GM18498 (cell line): ENCODE measurements at regions not wholly inside any gene's neighbourhood (a gene's known extent, or its start where the extent isn't known, plus 50 kb on each side); places are given as distances from the start of the nearest gene placed in this dataset.
A peak's percentile ranks its signal among the peaks of the same experiment; 100 is the strongest.

Experiments used
- ATAC-seq: cut with Tn5 transposase; IDR thresholded peaks from one replicate; pipeline ENCODE4 v1.9.1; 2021; ENCODE audit warnings: mild to moderate bottlenecking, moderate library complexity; ENCODE audit not compliant: unreplicated experiment

- ATAC-seq, result no peak
These were observed 116.1 kb downstream of the UCHL5 start for GRCh38 chr1:192943108-192943507.

DNA sequence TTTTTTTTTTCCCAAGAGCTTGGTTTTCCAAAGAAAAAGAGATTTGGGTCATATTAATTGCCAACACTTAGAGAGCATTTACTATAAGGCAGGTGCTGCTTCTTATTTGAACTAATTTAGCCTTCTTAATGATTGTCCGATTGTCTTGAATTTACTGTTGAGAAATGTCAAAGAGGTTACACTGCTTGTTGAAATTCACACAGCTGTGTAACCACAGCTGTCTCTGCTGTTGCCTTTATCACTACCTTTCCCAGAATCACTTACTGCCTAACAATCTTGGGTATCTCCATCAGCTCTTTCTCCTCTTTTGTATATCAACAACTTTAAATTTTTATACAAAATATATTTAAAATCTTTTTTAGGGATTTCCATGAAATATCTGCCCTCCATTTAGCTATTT, 115.6 kb downstream of the UCHL5 start:
- no peak for ATAC-seq

DNA sequence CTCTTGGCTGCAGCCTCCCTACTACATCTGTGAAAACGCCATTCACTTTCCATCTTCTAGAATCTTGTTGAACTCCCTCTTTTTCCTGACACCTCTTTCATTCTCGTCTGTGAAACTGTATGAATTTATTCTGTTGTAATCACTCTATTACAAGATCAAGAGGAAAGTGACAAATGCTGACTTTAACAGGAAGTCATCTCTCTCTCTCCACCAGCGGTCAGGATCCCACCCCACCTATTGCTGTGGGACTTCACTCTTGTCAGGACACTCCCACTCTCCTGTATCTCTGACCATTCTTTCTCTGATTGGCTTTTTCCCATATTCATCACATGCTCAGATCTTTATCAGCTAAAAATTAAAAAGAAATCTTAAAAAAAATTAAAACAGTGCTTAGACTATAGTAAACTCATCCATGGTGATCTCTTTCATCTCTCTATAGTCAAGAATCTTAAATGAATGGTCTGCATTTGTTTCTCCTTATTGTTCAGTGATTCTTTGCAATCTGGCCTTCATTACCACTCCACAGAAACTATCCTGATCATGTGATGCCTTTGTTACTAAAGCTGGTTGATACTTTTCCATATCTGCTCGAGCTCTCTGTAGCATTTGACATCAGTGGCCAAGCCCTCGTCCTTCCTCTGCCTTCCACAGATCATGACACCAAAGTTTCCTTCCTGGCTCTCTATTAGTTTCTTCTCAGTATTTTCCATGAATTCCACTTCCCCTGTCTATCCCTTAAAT, 113.6 kb downstream of the UCHL5 start:
- no peak for ATAC-seq

GRCh38 chr1:192949783-192950182, 109.4 kb downstream of the UCHL5 start:
- no peak for ATAC-seq

- no peak for ATAC-seq
These were observed 108.2 kb downstream of the UCHL5 start for GRCh38 chr1:192950926-192951325.

DNA sequence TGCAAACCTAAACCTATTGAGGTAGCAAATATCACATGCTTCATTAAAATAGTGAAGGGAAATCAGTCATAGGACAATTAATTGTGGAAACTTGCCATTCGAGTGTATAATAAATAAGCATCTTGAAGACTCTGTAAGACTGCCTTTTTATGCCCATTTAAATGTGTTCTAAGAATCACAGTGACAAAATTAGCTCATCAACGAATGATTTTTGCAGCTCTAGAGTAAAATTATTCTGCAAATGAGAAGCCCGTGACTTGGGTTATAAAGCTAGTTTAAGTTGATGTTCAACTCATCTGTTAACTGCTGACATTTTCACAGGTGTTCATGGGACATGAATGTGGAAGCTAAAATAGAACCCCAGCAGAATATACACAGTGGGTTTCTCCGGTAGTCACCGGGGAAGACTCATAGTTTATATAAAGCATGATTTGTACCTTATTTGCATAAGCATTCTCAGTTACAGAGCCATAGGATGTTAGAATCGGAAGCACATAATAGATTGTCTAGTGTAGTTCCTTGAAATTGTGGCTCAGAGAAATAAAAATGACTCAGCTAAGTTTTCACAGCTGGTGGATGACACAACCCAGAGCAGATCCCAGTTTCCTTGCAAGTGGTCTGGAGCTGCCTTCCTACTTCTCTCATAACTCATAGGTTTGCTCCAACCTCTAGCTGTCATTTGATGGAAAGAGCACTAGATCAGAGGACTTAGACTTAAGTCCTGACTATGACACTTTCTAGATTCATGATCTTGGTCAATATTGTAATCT, 107.3 kb downstream of the UCHL5 start:
- ATAC-seq, result peak; percentile 92

GRCh38 chr1:192952646-192953045, 106.5 kb downstream of the UCHL5 start:
- no peak for ATAC-seq

DNA sequence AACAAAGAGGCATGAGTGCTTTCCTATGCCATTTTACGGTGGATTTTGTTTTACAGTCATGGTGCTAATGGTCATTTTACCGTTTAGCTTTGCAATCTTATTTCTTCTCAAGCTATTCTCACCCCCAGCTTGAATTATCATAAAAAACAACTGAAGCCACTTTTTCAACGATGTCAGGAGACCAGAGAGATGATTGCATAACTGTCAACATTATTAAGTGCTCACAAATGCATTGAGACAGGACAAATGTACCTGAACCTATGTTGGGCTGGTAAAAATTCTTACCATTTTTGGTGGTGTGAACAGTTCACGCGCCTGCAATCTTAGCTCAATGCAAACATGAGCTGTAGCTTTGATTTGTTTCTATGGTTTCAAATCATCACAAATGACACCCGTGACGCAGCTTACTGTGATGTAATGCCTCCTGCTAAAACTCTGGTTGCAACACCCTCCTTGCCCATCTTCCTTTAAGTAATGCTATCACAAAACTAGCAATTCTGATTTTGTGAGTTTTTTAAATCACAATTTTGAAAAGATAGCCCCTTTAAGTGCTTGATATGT, 104.4 kb downstream of the UCHL5 start:
- no peak for ATAC-seq

GRCh38 chr1:192958350-192958749, 100.8 kb downstream of the UCHL5 start:
- ATAC-seq, result no peak

GRCh38 chr1:192958871-192959270, 100.3 kb downstream of the UCHL5 start:
- no peak for ATAC-seq

GRCh38 chr1:192959657-192960186, 99.4 kb downstream of the UCHL5 start:
- peak; percentile 53 for ATAC-seq
